ENCODE measurements at regions not wholly inside any gene's neighbourhood (a gene's known extent, or its start where the extent isn't known, plus 50 kb on each side); places are given as distances from the start of the nearest gene placed in this dataset.

DNA sequence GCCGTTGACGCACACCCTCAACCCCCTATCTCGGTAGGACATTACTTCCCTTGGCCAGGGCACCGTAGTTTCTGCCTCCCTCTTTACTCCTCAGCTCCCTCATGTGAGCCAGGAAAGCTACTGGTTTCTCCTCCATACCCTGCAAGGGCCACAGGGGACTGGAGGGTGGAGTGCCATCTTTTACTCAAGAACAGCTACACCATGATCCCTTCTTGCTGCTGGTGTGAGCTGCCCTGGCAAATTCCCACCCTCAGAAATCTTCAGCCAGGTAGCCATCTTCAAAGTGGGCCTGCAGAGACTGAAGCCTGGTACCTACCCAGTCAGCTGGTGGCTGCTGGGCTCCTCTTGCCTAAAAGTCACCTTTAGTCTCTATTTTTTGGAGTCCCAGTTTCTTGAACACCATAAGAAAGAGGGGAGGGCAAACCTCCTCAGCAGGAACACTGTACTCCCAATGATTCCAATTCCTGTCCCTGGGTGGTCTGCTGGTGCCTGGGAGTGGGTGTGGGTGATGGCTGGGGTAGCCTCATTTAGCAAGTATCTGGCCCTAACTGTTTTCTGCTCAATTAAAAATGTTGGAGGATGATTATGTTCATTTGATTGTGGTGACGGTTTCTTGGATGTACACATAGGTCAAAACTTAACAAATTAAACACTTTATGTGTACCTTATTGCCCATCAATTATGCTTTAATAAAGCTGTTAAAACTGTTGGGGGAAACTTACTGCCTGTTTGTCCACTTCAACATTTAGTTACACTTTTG is 105.0 kb upstream of the NPY start:
- TF ChIP-seq, protein P1, sequence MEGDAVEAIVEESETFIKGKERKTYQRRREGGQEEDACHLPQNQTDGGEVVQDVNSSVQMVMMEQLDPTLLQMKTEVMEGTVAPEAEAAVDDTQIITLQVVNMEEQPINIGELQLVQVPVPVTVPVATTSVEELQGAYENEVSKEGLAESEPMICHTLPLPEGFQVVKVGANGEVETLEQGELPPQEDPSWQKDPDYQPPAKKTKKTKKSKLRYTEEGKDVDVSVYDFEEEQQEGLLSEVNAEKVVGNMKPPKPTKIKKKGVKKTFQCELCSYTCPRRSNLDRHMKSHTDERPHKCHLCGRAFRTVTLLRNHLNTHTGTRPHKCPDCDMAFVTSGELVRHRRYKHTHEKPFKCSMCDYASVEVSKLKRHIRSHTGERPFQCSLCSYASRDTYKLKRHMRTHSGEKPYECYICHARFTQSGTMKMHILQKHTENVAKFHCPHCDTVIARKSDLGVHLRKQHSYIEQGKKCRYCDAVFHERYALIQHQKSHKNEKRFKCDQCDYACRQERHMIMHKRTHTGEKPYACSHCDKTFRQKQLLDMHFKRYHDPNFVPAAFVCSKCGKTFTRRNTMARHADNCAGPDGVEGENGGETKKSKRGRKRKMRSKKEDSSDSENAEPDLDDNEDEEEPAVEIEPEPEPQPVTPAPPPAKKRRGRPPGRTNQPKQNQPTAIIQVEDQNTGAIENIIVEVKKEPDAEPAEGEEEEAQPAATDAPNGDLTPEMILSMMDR (IDR thresholded peaks at IDR 0.05) = no peak
- no peak for TF ChIP-seq POLR2A (IDR thresholded peaks at IDR 0.05)

Measured in lower leg skin (tissue), 3 donors.